GM23248 (cell line): ENCODE measurements at regions not wholly inside any gene's neighbourhood (a gene's known extent, or its start where the extent isn't known, plus 50 kb on each side); places are given as distances from the start of the nearest gene placed in this dataset.

Experiments used
- DNase-seq: peaks from one replicate; pipeline ENCODE4 v3.0.0-alpha.2; 2015
- H2AFZ ChIP-seq: fragments of 200-600 bp; sonication (generic); 2 replicates; pipeline ENCODE4 v1.6.1; 2016; ENCODE audit warnings: antibody characterized with exemption
- H3F3A ChIP-seq: fragments of 200-600 bp; sonication (generic); 2 replicates; pipeline ENCODE4 v1.6.1; 2016; ENCODE audit warnings: mild to moderate bottlenecking, antibody characterized with exemption, mixed run types; ENCODE audit not compliant: insufficient read depth
- H3K27ac ChIP-seq: fragments of 200-600 bp; sonication (generic); 2 replicates; pipeline ENCODE4 v1.5.1; 2016; ENCODE audit warnings: mild to moderate bottlenecking
- H3K27me3 ChIP-seq: fragments of 200-600 bp; sonication (generic); replicated peaks from 2 replicates; pipeline ENCODE4 v1.6.1; 2016; ENCODE audit warnings: mild to moderate bottlenecking; ENCODE audit not compliant: insufficient read depth
- H3K36me3 ChIP-seq: fragments of 200-600 bp; sonication (generic); 2 replicates; pipeline ENCODE4 v1.6.1; 2016; ENCODE audit warnings: low read depth, mild to moderate bottlenecking
- H3K4me1 ChIP-seq: fragments of 200-600 bp; sonication (generic); 2 replicates; pipeline ENCODE4 v1.6.1; 2016; ENCODE audit warnings: mild to moderate bottlenecking; ENCODE audit not compliant: insufficient read depth
- H3K4me2 ChIP-seq: fragments of 200-600 bp; sonication (generic); one replicate; pipeline ENCODE4 v1.6.1; 2016; ENCODE audit warnings: mild to moderate bottlenecking; ENCODE audit not compliant: unreplicated experiment
- H3K4me3 ChIP-seq: fragments of 200-600 bp; sonication (generic); 2 replicates; pipeline ENCODE4 v1.5.1; 2016; ENCODE audit warnings: mild to moderate bottlenecking
- H3K79me2 ChIP-seq: fragments of 200-600 bp; sonication (generic); 2 replicates; pipeline ENCODE4 v1.6.1; 2016; ENCODE audit warnings: mild to moderate bottlenecking; ENCODE audit not compliant: insufficient read depth
- H3K9ac ChIP-seq: fragments of 200-600 bp; sonication (generic); 2 replicates; pipeline ENCODE4 v1.6.1; 2016; ENCODE audit warnings: mild to moderate bottlenecking
- H3K9me2 ChIP-seq: fragments of 200-600 bp; sonication (generic); 2 replicates; pipeline ENCODE4 v1.6.1; 2016; ENCODE audit warnings: mixed run types, mild to moderate bottlenecking, moderate library complexity; ENCODE audit not compliant: insufficient read depth
- H3K9me3 ChIP-seq: fragments of 200-600 bp; sonication (generic); one replicate; pipeline ENCODE4 v1.6.1; 2017; ENCODE audit warnings: low read depth
- H4K20me1 ChIP-seq: fragments of 200-600 bp; sonication (generic); 2 replicates; pipeline ENCODE4 v1.6.0; 2016; ENCODE audit not compliant: insufficient read depth
- EZH2 ChIP-seq: fragments of 200-600 bp; sonication (generic); IDR thresholded peaks from 2 replicates; pipeline ENCODE4 v1.6.1; 2018; ENCODE audit warnings: antibody characterized with exemption, mild to moderate bottlenecking; ENCODE audit not compliant: insufficient read depth, poor library complexity, severe bottlenecking
- EZH2phosphoT487 ChIP-seq: fragments of 200-600 bp; sonication (generic); IDR thresholded peaks from 2 replicates; pipeline ENCODE4 v1.6.1; 2018; ENCODE audit warnings: antibody characterized with exemption, moderate library complexity, mild to moderate bottlenecking, low read depth; ENCODE audit not compliant: insufficient read depth
- WGBS, 2 experiments: methylation state at CpG; one replicate each; pipeline ENCODE4 v1.1.6; 2015 to 2017; ENCODE audit warnings: low lambda C conversion rate in 2 of 2, low coverage in 1 of 2; ENCODE audit errors: missing lambda C conversion rate in 2 of 2; 5-methylcytosine and 5-hydroxymethylcytosine counted together
- in situ Hi-C: fragments of 300-500 bp; cut with MboI; formaldehyde crosslinking; loops from 2 replicates; pipeline ENCODE4 v1.15.0; 2020

DNA sequence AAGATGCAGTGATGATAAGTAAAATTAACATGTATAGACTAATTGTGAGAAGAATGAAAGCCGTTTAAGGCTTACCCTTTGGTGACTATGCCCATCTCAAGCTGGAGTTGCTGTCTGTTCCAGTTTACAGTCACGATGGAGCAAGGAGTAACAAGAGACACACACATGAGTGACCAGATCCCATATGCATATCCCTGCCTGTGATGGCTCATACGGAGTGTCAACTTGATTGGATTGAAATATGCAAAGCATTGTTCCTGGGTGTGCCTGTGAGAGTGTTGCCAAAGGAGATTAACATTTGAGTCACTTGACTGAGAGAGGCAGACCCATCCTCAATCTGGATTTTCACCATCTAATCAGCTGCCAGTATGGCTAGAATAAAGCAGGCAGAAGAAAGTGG, 786.8 kb downstream of the FAM181B start:
- WGBS, 2 experiments = 12 to 28% methylated on average over 3 of the region's 3 CpGs
- Histone ChIP-seq H3K9me3 (no peaks in the 10 kb centered on the region), H3F3A (no peaks in the 10 kb centered on the region), H3K79me2 (no peaks in the 10 kb centered on the region), H4K20me1 (no peaks in the 10 kb centered on the region), H3K4me3 (no peak overlapping the region), H2AFZ (no peak overlapping the region), H3K9me2 (no peaks in the 10 kb centered on the region), H3K27me3 (no peaks in the 10 kb centered on the region), H3K4me2 (no peak overlapping the region), H3K4me1 (no peaks in the 10 kb centered on the region), H3K27ac (no peak overlapping the region), H3K36me3 (no peaks in the 10 kb centered on the region), H3K9ac (no peak overlapping the region)
- TF ChIP-seq EZH2 (no peak), EZH2phosphoT487 (no peak)
- DNase-seq = no peak
- in situ Hi-C loops = no loop called here

DNA sequence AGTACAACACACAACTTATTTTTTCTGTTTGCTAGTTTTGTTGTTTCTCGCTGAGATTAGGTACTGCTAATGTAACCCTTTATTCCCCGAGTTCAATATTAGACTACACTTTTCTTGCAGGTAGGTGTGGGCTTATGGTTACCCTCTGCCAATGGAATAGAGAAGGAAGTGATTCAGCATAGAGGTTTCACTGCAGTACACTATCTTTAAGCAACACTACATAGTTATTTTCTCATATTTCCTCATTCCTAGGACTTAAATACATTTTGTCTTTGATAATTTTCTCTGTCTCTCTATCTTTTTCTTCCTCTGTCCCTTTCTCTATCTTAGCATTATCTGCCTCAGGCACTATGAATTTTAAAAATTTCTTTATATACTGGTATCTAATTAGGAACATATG, 791.0 kb downstream of the FAM181B start:
- Histone ChIP-seq H3K9me2 (no peaks in the 10 kb centered on the region), H3K4me3 (no peak overlapping the region), H3K27me3 (no peaks in the 10 kb centered on the region), H3K9ac (no peak overlapping the region), H3K9me3 (no peaks in the 10 kb centered on the region), H4K20me1 (no peaks in the 10 kb centered on the region), H3K79me2 (no peaks in the 10 kb centered on the region), H2AFZ (no peak overlapping the region), H3K4me2 (no peak overlapping the region), H3K36me3 (no peaks in the 10 kb centered on the region), H3K4me1 (no peaks in the 10 kb centered on the region), H3K27ac (no peak overlapping the region), H3F3A (no peaks in the 10 kb centered on the region)
- no peak for DNase-seq
- in situ Hi-C loops = no loop called here
- WGBS, 2 experiments = 30 to 31% methylated on average over 2 of the region's 2 CpGs
- no peak for TF ChIP-seq EZH2phosphoT487
- no peak for TF ChIP-seq EZH2

DNA sequence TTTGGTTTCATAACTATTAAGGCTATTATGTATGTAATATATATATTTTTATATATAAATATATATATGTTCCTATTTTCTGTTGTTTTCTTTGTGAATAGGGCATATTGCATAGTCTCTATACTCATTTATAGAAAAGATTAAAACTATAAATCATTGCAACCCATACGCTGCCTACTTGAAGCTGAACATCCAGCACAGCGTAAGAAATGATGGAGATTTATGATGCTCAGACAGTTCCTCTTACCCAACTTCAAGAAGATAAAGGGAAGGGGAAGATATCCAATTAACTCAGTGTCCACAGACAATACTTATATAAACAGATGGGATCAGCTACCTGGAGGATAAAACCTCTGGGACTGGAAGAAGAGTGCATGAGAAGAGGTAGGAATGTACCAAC, 791.7 kb downstream of the FAM181B start:
- Histone ChIP-seq H3K36me3 (no peaks in the 10 kb centered on the region), H3K9me2 (no peaks in the 10 kb centered on the region), H3K4me3 (no peak overlapping the region), H3K27ac (no peak overlapping the region), H3F3A (no peaks in the 10 kb centered on the region), H4K20me1 (no peaks in the 10 kb centered on the region), H2AFZ (no peak overlapping the region), H3K27me3 (no peaks in the 10 kb centered on the region), H3K4me2 (no peak overlapping the region), H3K79me2 (no peaks in the 10 kb centered on the region), H3K9me3 (no peaks in the 10 kb centered on the region), H3K9ac (no peak overlapping the region), H3K4me1 (no peaks in the 10 kb centered on the region)
- in situ Hi-C loops = no loop called here
- TF ChIP-seq EZH2 = no peak
- TF ChIP-seq EZH2phosphoT487 = no peak
- DNase-seq = no peak
- 24 to 32% methylated on average over 2 of the region's 2 CpGs for WGBS, 2 experiments

DNA sequence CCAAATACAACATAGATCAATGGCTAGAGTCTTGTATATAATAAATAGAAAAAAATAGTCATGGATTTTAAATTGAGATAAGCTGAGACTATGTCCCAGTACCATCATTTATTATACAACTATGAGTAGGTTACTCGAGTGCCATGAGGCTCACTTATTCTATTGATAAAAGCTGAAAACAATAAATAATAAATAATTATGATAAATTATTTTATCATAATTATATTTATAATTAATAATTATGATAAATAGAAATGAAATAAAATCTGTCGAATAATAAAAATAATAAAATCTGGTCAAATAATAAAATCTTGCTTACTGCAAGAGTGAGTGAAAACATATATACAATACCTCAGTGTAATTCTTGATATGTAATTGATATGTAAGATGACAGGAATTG, 801.4 kb downstream of the FAM181B start:
- no peak for TF ChIP-seq EZH2phosphoT487
- no peak for TF ChIP-seq EZH2
- no peaks in the 10 kb centered on the region for H3K79me2 ChIP-seq
- H3K4me3 ChIP-seq = no peak overlapping the region
- no peaks in the 10 kb centered on the region for H4K20me1 ChIP-seq
- WGBS, 2 experiments = 24 to 40% methylated on average over 2 of the region's 2 CpGs
- no peaks in the 10 kb centered on the region for H3K36me3 ChIP-seq
- no peaks in the 10 kb centered on the region for H3K27me3 ChIP-seq
- H3K27ac ChIP-seq = no peak overlapping the region
- no peaks in the 10 kb centered on the region for H3K4me1 ChIP-seq
- in situ Hi-C loops = no loop called here
- H3K9me3 ChIP-seq = no peaks in the 10 kb centered on the region
- no peak overlapping the region for H2AFZ ChIP-seq
- H3K9me2 ChIP-seq = no peaks in the 10 kb centered on the region
- DNase-seq = no peak
- H3K9ac ChIP-seq = no peak overlapping the region
- no peak overlapping the region for H3K4me2 ChIP-seq
- H3F3A ChIP-seq = no peaks in the 10 kb centered on the region

DNA sequence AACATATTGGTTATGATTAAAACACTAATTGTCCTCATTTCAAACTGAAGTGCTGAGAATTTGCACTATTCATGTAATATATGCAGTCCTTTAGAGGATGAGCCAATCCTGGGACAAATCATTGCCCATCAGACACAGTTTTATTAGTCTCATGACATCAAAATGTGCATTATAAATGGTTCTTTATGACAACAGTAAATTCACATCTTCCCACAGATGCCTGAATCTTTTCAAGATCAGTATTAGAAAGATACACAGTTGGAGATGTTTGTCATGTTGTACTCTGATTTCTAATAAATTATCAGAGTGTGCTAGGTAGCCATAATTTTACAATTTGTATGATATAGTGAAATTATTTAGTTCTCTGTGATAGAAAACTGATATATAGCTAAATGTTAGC, 813.5 kb downstream of the FAM181B start:
- no peak for DNase-seq
- Histone ChIP-seq H3K79me2 (no peaks in the 10 kb centered on the region), H3K4me3 (no peak overlapping the region), H3K9ac (no peak overlapping the region), H4K20me1 (no peaks in the 10 kb centered on the region), H3K4me1 (no peaks in the 10 kb centered on the region), H3K36me3 (no peaks in the 10 kb centered on the region), H3K4me2 (no peak overlapping the region), H3K9me2 (no peaks in the 10 kb centered on the region), H3F3A (no peaks in the 10 kb centered on the region), H3K9me3 (no peaks in the 10 kb centered on the region), H3K27ac (no peak overlapping the region), H3K27me3 (no peaks in the 10 kb centered on the region), H2AFZ (no peak overlapping the region)
- TF ChIP-seq EZH2phosphoT487 (no peak), EZH2 (no peak)
- in situ Hi-C loops = no loop called here
